ENCODE measurements at regions not wholly inside any gene's neighbourhood (a gene's known extent, or its start where the extent isn't known, plus 50 kb on each side); places are given as distances from the start of the nearest gene placed in this dataset.

- Histone ChIP-seq H3K27ac (no peak overlapping the region), H3K4me3 (no peak overlapping the region), H3K27me3 (no peaks in the 10 kb centered on the region), H3K36me3 (replicated peaks in 1 of 2) (no peaks in the 10 kb centered on the region), H3K9me3 (replicated peaks in 1 of 3) (no peaks in the 10 kb centered on the region), H3K4me1 (replicated peaks in 1 of 2) (no peaks in the 10 kb centered on the region)
- TF ChIP-seq POLR2A (IDR thresholded peaks at IDR 0.05) (no peak), CTCF (IDR thresholded peaks at IDR 0.05) (no peak)
- 69 to 88% (median 85%) methylated on average over 7 of the region's 7 CpGs for WGBS, 4 donors
- intact Hi-C loops (cut with DNase I) = no loop called here
- DNase-seq = no peak
These were observed 97.2 kb downstream of the LINC00237 start for GRCh38 chr20:21008951-21009350.

GRCh38 chr20:21006611-21007010, 99.5 kb downstream of the LINC00237 start:
- no peaks in the 10 kb centered on the region for H3K4me1 ChIP-seq (replicated peaks in 1 of 2)
- H3K4me3 ChIP-seq = no peak overlapping the region
- TF ChIP-seq POLR2A (IDR thresholded peaks at IDR 0.05) = no peak
- TF ChIP-seq CTCF (IDR thresholded peaks at IDR 0.05) = no peak
- DNase-seq = no peak
- no peaks in the 10 kb centered on the region for H3K9me3 ChIP-seq (replicated peaks in 1 of 3)
- intact Hi-C loops (cut with DNase I) = no loop called here
- no peaks in the 10 kb centered on the region for H3K36me3 ChIP-seq (replicated peaks in 1 of 2)
- H3K27me3 ChIP-seq = no peaks in the 10 kb centered on the region
- H3K27ac ChIP-seq = no peak overlapping the region

- WGBS, 4 donors = 78 to 88% (median 86%) methylated on average over 8 of the region's 8 CpGs
- H3K27ac ChIP-seq = no peak overlapping the region
- no peaks in the 10 kb centered on the region for H3K36me3 ChIP-seq (replicated peaks in 1 of 2)
- no peaks in the 10 kb centered on the region for H3K9me3 ChIP-seq (replicated peaks in 1 of 3)
- no peaks in the 10 kb centered on the region for H3K4me1 ChIP-seq (replicated peaks in 1 of 2)
- no peaks in the 10 kb centered on the region for H3K27me3 ChIP-seq
- no peak for DNase-seq
- intact Hi-C loops (cut with DNase I) = no loop called here
- H3K4me3 ChIP-seq = no peak overlapping the region
- TF ChIP-seq CTCF (IDR thresholded peaks at IDR 0.05) = no peak
- TF ChIP-seq POLR2A (IDR thresholded peaks at IDR 0.05) = no peak
These were observed 101.6 kb downstream of the LINC00237 start for GRCh38 chr20:21004386-21005076.

- no peak for DNase-seq
- no peaks in the 10 kb centered on the region for H3K4me1 ChIP-seq (replicated peaks in 1 of 2)
- TF ChIP-seq CTCF (IDR thresholded peaks at IDR 0.05) = no peak
- TF ChIP-seq POLR2A (IDR thresholded peaks at IDR 0.05) = no peak
- H3K9me3 ChIP-seq (replicated peaks in 1 of 3) = no peaks in the 10 kb centered on the region
- 94 to 97% (median 94%) methylated on average over 2 of the region's 2 CpGs for WGBS, 4 donors
- H3K27ac ChIP-seq = no peak overlapping the region
- H3K36me3 ChIP-seq (replicated peaks in 1 of 2) = no peaks in the 10 kb centered on the region
- H3K4me3 ChIP-seq = no peak overlapping the region
- intact Hi-C loops (cut with DNase I) = no loop called here
- no peaks in the 10 kb centered on the region for H3K27me3 ChIP-seq
These were observed 102.3 kb downstream of the LINC00237 start for GRCh38 chr20:21003902-21004301.

Data from adrenal gland (tissue), 9 donors.